Liver (tissue), 7 donors: ENCODE measurements at regions not wholly inside any gene's neighbourhood (a gene's known extent, or its start where the extent isn't known, plus 50 kb on each side); places are given as distances from the start of the nearest gene placed in this dataset.

Source experiments
- DNase-seq: peaks from one replicate; pipeline ENCODE4 v3.0.0-alpha.2; 2017; ENCODE audit warnings: low spot score
- H3K27ac ChIP-seq, 2 donors: one replicate each; pipeline ENCODE4 v1.7.0; 2013; ENCODE audit warnings: inconsistent platforms in 2 of 2, low read length in 2 of 2, control low read depth in 1 of 2, low read depth in 1 of 2, mild to moderate bottlenecking in 1 of 2
- H3K27me3 ChIP-seq, 4 donors: one replicate each; pipeline versions ENCODE4 v1.6.1 to v1.7.0; 2013; ENCODE audit warnings: low read length in 3 of 4, inconsistent platforms in 1 of 4, mild to moderate bottlenecking in 1 of 4, moderate library complexity in 1 of 4; ENCODE audit not compliant: control insufficient read depth in 4 of 4, insufficient read depth in 4 of 4
- H3K36me3 ChIP-seq, 4 donors: one replicate each; pipeline versions ENCODE4 v1.6.1 to v1.7.0; 2013; ENCODE audit warnings: low read length in 3 of 4, mild to moderate bottlenecking in 3 of 4, low read depth in 1 of 4, moderate library complexity in 1 of 4; ENCODE audit not compliant: control insufficient read depth in 4 of 4, insufficient read depth in 3 of 4
- H3K4me1 ChIP-seq, 4 donors: one replicate each; pipeline versions ENCODE4 v1.6.1 to v1.7.0; 2013; ENCODE audit warnings: low read length in 3 of 4, mild to moderate bottlenecking in 3 of 4, moderate library complexity in 1 of 4; ENCODE audit not compliant: control insufficient read depth in 4 of 4, insufficient read depth in 4 of 4
- H3K4me3 ChIP-seq, 3 donors: one replicate each; pipeline versions ENCODE4 v1.6.1 to v1.7.0; 2013; ENCODE audit warnings: low read length in 3 of 3, control low read depth in 1 of 3, low read depth in 1 of 3, mild to moderate bottlenecking in 1 of 3
- H3K9ac ChIP-seq, 2 donors: one replicate each; pipeline ENCODE4 v1.7.0; 2013; ENCODE audit warnings: low read length in 2 of 2, mild to moderate bottlenecking in 2 of 2, moderate library complexity in 2 of 2, control low read depth in 1 of 2, low read depth in 1 of 2
- H3K9me3 ChIP-seq, 4 donors: one replicate each; pipeline versions ENCODE4 v1.6.1 to v1.7.0; 2013; ENCODE audit warnings: low read length in 3 of 4; ENCODE audit not compliant: control insufficient read depth in 4 of 4
- EGR1 ChIP-seq, 2 donors: IDR thresholded peaks; 2 replicates each; pipeline ENCODE4 v1.6.1; 2016 to 2018; ENCODE audit warnings: antibody characterized with exemption in 2 of 2, low read depth in 2 of 2
- FOXA1 ChIP-seq: IDR thresholded peaks from 2 replicates; pipeline ENCODE4 v1.6.1; 2016; ENCODE audit warnings: antibody characterized with exemption
- FOXA2 ChIP-seq: IDR thresholded peaks from 2 replicates; pipeline ENCODE4 v1.6.1; 2016; ENCODE audit warnings: antibody characterized with exemption
- GABPA ChIP-seq, 2 donors: IDR thresholded peaks in 1 of 2; conservative IDR thresholded peaks in 1 of 2; 2 replicates each; pipeline ENCODE4 v1.6.1; 2016; ENCODE audit warnings: antibody characterized with exemption in 2 of 2, mild to moderate bottlenecking in 1 of 2, moderate library complexity in 1 of 2
- HNF4A ChIP-seq, 2 donors: conservative IDR thresholded peaks; 2 replicates each; pipeline ENCODE4 v1.6.1; 2016; ENCODE audit warnings: antibody characterized with exemption in 2 of 2, mild to moderate bottlenecking in 2 of 2
- HNF4G ChIP-seq: IDR thresholded peaks from 2 replicates; pipeline ENCODE4 v1.6.1; 2016; ENCODE audit warnings: antibody characterized with exemption
- JUND ChIP-seq, 2 donors: IDR thresholded peaks; 2 replicates each; pipeline ENCODE4 v1.6.1; 2016; ENCODE audit warnings: antibody characterized with exemption in 2 of 2
- NR2F2 ChIP-seq: IDR thresholded peaks from 2 replicates; pipeline ENCODE4 v1.6.1; 2016; ENCODE audit warnings: antibody characterized with exemption
- RAD21 ChIP-seq, 2 donors: IDR thresholded peaks; 2 replicates each; pipeline ENCODE4 v1.6.1; 2016; ENCODE audit warnings: antibody characterized with exemption in 2 of 2, mild to moderate bottlenecking in 2 of 2
- RXRA ChIP-seq, 2 donors: IDR thresholded peaks; 2 replicates each; pipeline ENCODE4 v1.6.1; 2017 to 2018; ENCODE audit warnings: antibody characterized with exemption in 2 of 2, mild to moderate bottlenecking in 1 of 2
- SP1 ChIP-seq: IDR thresholded peaks from 2 replicates; pipeline ENCODE4 v1.6.1; 2018; ENCODE audit warnings: antibody characterized with exemption, mild to moderate bottlenecking
- TAF1 ChIP-seq: conservative IDR thresholded peaks from 2 replicates; pipeline ENCODE4 v1.6.1; 2016; ENCODE audit warnings: antibody characterized with exemption, mild to moderate bottlenecking
- YY1 ChIP-seq: IDR thresholded peaks from 2 replicates; pipeline ENCODE4 v1.6.1; 2016; ENCODE audit warnings: antibody characterized with exemption, mild to moderate bottlenecking
- WGBS: extraction: QIAGEN DNeasy Blood & Tissue Kit; methylation state at CpG from one replicate; pipeline ENCODE4 v1.1.7; 2013; 5-methylcytosine and 5-hydroxymethylcytosine counted together
- TF ChIP-seq, protein P1 (sequence below): IDR thresholded peaks from 2 replicates; pipeline ENCODE4 v1.6.1; 2016; ENCODE audit warnings: antibody characterized with exemption
- TF ChIP-seq, protein P2 (sequence below): IDR thresholded peaks from 2 replicates; pipeline ENCODE4 v1.6.1; 2016; ENCODE audit warnings: antibody characterized with exemption
- TF ChIP-seq, protein P3 (sequence below): IDR thresholded peaks from 2 replicates; pipeline ENCODE4 v1.6.1; 2016; ENCODE audit warnings: antibody characterized with exemption, mild to moderate bottlenecking
- TF ChIP-seq, protein P4 (sequence below): IDR thresholded peaks from 2 replicates; pipeline ENCODE4 v1.6.1; 2016; ENCODE audit warnings: antibody characterized with exemption
- donor health status: healthy.
- donor health status: healthy.
- donor health status: healthy.
- donor health status: healthy.

DNA sequence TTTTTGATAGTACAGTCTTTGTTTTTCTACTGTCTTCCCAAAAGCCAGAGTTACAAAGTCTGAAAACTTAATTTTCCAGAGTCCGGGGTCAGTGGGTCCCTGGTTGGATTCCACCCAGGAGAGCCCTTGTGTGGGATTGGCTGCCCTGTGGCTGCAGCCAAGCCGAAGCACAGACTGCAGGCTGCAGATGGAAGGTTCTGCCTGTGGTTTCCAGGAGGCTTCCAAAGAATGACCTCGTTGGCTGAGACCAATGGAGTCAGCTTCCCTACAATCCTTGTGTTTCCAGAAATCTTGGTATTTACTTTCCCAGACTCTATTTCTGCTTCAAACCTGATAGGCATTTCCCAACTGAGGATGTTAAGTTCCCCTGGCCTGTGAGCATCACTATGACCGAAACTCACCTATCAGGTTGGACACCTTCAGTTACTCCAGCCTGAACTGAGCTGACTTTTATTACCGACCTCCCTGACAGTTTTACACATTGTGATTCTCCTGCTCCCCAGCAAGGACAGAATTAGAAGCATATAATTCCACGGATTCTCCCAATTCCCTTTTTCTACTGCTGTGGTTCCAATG lies 117.5 kb upstream of the CCDC68 start:
- no peak overlapping the region for H3K27ac ChIP-seq
- no peaks in the 10 kb centered on the region for H3K4me1 ChIP-seq
- no peak for TF ChIP-seq HNF4G
- TF ChIP-seq FOXA2 = no peak
- TF ChIP-seq, protein P1, sequence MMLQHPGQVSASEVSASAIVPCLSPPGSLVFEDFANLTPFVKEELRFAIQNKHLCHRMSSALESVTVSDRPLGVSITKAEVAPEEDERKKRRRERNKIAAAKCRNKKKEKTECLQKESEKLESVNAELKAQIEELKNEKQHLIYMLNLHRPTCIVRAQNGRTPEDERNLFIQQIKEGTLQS = no peak
- no peak for TF ChIP-seq YY1
- TF ChIP-seq, protein P2, sequence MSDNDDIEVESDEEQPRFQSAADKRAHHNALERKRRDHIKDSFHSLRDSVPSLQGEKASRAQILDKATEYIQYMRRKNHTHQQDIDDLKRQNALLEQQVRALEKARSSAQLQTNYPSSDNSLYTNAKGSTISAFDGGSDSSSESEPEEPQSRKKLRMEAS = no peak
- TF ChIP-seq RXRA (IDR thresholded peaks at IDR 0.05) = no peak
- no peak for TF ChIP-seq FOXA1
- TF ChIP-seq RAD21 (IDR thresholded peaks at IDR 0.05) = no peak
- TF ChIP-seq SP1 = no peak
- H3K9ac ChIP-seq = no peak overlapping the region
- DNase-seq = no peak
- H3K9me3 ChIP-seq = no peaks in the 10 kb centered on the region
- WGBS = 73% methylated on average over 6 of the region's 6 CpGs
- no peak overlapping the region for H3K4me3 ChIP-seq
- peaks cover 0 to 6% (median 0%) of the 10 kb centered on the region in 4 donors for H3K27me3 ChIP-seq
- no peaks in the 10 kb centered on the region for H3K36me3 ChIP-seq

DNA sequence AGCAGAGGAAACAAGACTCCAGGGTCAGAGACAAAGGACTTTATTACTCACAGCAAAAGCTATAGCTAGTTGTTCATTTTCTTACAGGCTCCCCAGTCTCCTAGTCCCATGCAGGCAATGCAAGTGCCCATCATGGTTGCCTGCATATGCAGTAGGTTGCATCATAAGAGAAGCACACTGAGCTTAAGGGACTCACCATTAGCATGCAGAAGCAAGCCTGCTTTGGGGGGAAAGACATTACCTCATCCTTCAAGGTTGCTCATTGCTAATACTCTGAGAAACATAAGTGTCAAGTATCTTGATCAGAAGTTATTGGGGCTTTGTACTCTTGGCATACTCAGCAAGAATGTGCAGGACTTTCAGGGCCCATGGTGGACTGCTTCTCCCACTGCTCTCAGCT lies 114.6 kb upstream of the CCDC68 start:
- H3K27ac ChIP-seq = no peak overlapping the region

More for the DNA sequence above, 114.6 kb upstream of the CCDC68 start:
- no peak overlapping the region for H3K4me3 ChIP-seq
- no peak overlapping the region for H3K9ac ChIP-seq
- no peaks in the 10 kb centered on the region for H3K4me1 ChIP-seq
- H3K27me3 ChIP-seq = peaks cover 0 to 4% (median 0%) of the 10 kb centered on the region in 4 donors
- DNase-seq = no peak
- no peak for TF ChIP-seq NR2F2
- no peak for TF ChIP-seq GABPA (IDR thresholded peaks at IDR 0.05 in 1 of 2, conservative IDR thresholded peaks at IDR 0.05 in 1 of 2)
- TF ChIP-seq RXRA (IDR thresholded peaks at IDR 0.05) = no peak
- TF ChIP-seq, protein P3, sequence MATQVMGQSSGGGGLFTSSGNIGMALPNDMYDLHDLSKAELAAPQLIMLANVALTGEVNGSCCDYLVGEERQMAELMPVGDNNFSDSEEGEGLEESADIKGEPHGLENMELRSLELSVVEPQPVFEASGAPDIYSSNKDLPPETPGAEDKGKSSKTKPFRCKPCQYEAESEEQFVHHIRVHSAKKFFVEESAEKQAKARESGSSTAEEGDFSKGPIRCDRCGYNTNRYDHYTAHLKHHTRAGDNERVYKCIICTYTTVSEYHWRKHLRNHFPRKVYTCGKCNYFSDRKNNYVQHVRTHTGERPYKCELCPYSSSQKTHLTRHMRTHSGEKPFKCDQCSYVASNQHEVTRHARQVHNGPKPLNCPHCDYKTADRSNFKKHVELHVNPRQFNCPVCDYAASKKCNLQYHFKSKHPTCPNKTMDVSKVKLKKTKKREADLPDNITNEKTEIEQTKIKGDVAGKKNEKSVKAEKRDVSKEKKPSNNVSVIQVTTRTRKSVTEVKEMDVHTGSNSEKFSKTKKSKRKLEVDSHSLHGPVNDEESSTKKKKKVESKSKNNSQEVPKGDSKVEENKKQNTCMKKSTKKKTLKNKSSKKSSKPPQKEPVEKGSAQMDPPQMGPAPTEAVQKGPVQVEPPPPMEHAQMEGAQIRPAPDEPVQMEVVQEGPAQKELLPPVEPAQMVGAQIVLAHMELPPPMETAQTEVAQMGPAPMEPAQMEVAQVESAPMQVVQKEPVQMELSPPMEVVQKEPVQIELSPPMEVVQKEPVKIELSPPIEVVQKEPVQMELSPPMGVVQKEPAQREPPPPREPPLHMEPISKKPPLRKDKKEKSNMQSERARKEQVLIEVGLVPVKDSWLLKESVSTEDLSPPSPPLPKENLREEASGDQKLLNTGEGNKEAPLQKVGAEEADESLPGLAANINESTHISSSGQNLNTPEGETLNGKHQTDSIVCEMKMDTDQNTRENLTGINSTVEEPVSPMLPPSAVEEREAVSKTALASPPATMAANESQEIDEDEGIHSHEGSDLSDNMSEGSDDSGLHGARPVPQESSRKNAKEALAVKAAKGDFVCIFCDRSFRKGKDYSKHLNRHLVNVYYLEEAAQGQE = no peak
- TF ChIP-seq, protein P2 = no peak
- TF ChIP-seq SP1 = no peak
- no peak for TF ChIP-seq HNF4G
- no peak for TF ChIP-seq JUND (IDR thresholded peaks at IDR 0.05)
- no peak for TF ChIP-seq HNF4A (conservative IDR thresholded peaks at IDR 0.05)
- no peak for TF ChIP-seq YY1
- no peak for TF ChIP-seq RAD21 (IDR thresholded peaks at IDR 0.05)
- TF ChIP-seq, protein P4, sequence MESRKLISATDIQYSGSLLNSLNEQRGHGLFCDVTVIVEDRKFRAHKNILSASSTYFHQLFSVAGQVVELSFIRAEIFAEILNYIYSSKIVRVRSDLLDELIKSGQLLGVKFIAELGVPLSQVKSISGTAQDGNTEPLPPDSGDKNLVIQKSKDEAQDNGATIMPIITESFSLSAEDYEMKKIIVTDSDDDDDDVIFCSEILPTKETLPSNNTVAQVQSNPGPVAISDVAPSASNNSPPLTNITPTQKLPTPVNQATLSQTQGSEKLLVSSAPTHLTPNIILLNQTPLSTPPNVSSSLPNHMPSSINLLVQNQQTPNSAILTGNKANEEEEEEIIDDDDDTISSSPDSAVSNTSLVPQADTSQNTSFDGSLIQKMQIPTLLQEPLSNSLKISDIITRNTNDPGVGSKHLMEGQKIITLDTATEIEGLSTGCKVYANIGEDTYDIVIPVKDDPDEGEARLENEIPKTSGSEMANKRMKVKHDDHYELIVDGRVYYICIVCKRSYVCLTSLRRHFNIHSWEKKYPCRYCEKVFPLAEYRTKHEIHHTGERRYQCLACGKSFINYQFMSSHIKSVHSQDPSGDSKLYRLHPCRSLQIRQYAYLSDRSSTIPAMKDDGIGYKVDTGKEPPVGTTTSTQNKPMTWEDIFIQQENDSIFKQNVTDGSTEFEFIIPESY = no peak
- no peak for TF ChIP-seq EGR1 (IDR thresholded peaks at IDR 0.05; ENCODE audit: low read depth in 2 of 2)
- no peak for TF ChIP-seq TAF1
- no peak for TF ChIP-seq FOXA1
- no peaks in the 10 kb centered on the region for H3K36me3 ChIP-seq
- no peaks in the 10 kb centered on the region for H3K9me3 ChIP-seq
